ENCODE measurements at regions not wholly inside any gene's neighbourhood (a gene's known extent, or its start where the extent isn't known, plus 50 kb on each side); places are given as distances from the start of the nearest gene placed in this dataset.
A peak's percentile ranks its signal among the peaks of the same experiment; 100 is the strongest.

DNA sequence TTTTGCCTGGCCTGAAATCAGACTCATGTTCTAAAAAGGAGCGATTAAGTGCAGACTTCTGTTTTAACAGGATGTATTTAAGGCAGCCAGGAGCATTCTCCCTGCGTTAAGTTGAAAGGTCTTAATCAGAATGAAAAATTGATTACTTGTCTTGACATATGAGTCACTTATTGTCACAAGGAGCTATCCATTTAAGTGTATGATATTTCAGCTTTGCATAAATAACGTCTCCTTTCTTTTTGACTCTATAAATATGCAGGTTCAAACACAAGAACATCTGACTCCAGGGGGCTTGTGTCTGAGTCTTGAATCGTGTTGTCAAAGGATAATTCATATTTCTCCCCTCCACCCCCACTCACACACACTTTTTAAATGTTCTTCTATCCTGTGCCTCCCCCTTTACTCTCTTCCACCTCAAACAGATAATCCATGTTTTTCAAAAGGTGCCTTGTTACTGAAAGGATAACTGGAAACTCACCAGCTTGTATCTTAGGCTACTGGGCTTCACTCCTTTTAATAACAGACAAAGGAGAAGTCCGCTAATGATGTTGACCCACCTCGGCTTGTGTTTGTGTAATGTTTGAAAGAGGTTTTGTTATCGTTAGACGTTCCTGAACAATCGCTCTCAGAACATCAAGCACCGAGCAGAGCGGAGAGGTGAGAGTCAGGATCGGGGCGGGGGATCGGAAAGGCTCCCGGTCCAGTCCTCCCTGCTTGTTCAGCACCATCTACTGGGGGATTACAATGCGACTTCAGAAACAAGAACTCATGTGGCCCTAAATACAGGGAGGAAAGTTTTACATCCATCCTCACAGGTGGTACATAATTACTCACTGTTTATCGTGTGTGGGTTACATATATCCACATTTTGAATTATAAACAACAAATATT is 107.5 kb upstream of the RPL34 start:
- TF ChIP-seq, protein P1, sequence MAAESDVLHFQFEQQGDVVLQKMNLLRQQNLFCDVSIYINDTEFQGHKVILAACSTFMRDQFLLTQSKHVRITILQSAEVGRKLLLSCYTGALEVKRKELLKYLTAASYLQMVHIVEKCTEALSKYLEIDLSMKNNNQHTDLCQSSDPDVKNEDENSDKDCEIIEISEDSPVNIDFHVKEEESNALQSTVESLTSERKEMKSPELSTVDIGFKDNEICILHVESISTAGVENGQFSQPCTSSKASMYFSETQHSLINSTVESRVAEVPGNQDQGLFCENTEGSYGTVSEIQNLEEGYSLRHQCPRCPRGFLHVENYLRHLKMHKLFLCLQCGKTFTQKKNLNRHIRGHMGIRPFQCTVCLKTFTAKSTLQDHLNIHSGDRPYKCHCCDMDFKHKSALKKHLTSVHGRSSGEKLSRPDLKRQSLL (tag by site-specific recombination; IDR thresholded peaks at IDR 0.05) = no peak
- TF ChIP-seq ZSCAN30 (tag by site-specific recombination; IDR thresholded peaks at IDR 0.05) (no peak), SALL2 (tag by site-specific recombination; IDR thresholded peaks at IDR 0.05; ENCODE audit: borderline replicate concordance) (no peak), ZNF791 (tag by site-specific recombination; IDR thresholded peaks at IDR 0.05) (no peak)
- TF ChIP-seq, protein P2, sequence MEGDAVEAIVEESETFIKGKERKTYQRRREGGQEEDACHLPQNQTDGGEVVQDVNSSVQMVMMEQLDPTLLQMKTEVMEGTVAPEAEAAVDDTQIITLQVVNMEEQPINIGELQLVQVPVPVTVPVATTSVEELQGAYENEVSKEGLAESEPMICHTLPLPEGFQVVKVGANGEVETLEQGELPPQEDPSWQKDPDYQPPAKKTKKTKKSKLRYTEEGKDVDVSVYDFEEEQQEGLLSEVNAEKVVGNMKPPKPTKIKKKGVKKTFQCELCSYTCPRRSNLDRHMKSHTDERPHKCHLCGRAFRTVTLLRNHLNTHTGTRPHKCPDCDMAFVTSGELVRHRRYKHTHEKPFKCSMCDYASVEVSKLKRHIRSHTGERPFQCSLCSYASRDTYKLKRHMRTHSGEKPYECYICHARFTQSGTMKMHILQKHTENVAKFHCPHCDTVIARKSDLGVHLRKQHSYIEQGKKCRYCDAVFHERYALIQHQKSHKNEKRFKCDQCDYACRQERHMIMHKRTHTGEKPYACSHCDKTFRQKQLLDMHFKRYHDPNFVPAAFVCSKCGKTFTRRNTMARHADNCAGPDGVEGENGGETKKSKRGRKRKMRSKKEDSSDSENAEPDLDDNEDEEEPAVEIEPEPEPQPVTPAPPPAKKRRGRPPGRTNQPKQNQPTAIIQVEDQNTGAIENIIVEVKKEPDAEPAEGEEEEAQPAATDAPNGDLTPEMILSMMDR (tag by site-specific recombination; IDR thresholded peaks at IDR 0.05) = peak; percentile 50; the same call in 1 of the 2 replicates
- TF ChIP-seq, protein P3, sequence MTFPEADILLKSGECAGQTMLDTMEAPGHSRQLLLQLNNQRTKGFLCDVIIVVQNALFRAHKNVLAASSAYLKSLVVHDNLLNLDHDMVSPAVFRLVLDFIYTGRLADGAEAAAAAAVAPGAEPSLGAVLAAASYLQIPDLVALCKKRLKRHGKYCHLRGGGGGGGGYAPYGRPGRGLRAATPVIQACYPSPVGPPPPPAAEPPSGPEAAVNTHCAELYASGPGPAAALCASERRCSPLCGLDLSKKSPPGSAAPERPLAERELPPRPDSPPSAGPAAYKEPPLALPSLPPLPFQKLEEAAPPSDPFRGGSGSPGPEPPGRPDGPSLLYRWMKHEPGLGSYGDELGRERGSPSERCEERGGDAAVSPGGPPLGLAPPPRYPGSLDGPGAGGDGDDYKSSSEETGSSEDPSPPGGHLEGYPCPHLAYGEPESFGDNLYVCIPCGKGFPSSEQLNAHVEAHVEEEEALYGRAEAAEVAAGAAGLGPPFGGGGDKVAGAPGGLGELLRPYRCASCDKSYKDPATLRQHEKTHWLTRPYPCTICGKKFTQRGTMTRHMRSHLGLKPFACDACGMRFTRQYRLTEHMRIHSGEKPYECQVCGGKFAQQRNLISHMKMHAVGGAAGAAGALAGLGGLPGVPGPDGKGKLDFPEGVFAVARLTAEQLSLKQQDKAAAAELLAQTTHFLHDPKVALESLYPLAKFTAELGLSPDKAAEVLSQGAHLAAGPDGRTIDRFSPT (tag by site-specific recombination; IDR thresholded peaks at IDR 0.05) = no peak
